HepG2 (cell line): ENCODE measurements at regions not wholly inside any gene's neighbourhood (a gene's known extent, or its start where the extent isn't known, plus 50 kb on each side); places are given as distances from the start of the nearest gene placed in this dataset.
"Not testable (repeated sequence)": the region's sequence is repeated elsewhere in the genome, so short reads cannot be mapped to it uniquely, and the experiment has no call there.

Experiments used
- ARNT2 ChIP-seq: sonication (generic); formaldehyde crosslinking; IDR thresholded peaks from 2 replicates; pipeline ENCODE4 v1.8.0; 2022; ENCODE audit warnings: mild to moderate bottlenecking, low read depth, missing genetic modification reagents, moderate library complexity
- ATF1 ChIP-seq: IDR thresholded peaks from 2 replicates; pipeline ENCODE4 v1.6.1; 2016; ENCODE audit warnings: mild to moderate bottlenecking, control low read depth
- ATF7-NPFF ChIP-seq: sonication (generic); formaldehyde crosslinking; IDR thresholded peaks from 2 replicates; pipeline ENCODE4 v1.8.1; 2023; ENCODE audit warnings: mild to moderate bottlenecking, low read depth, missing genetic modification reagents, moderate library complexity
- FOXK1 ChIP-seq: sonication (generic); formaldehyde crosslinking; IDR thresholded peaks from 2 replicates; pipeline ENCODE4 v1.4.0; 2020; ENCODE audit warnings: low read depth, missing genetic modification reagents, borderline replicate concordance
- FOXP1 ChIP-seq, 2 experiments: fragments of 450-650 bp in 1 of 2; IDR thresholded peaks; 2 replicates each; pipeline ENCODE4 v1.6.1; 2017 to 2018; ENCODE audit warnings: antibody characterized with exemption in 1 of 2
- KLF6 ChIP-seq: IDR thresholded peaks from 2 replicates; pipeline ENCODE4 v1.8.0; 2016; ENCODE audit warnings: missing biosample characterization, missing genetic modification reagents
- KMT2B ChIP-seq: IDR thresholded peaks from 2 replicates; pipeline ENCODE4 v1.6.1; 2016; ENCODE audit warnings: missing genetic modification reagents, missing compliant biosample characterization
- MAFF ChIP-seq: IDR thresholded peaks from 2 replicates; pipeline ENCODE4 v1.6.1; 2011; ENCODE audit warnings: low read depth, low read length, improper control_type of control experiment
- NCOA5 ChIP-seq: sonication (generic); formaldehyde crosslinking; IDR thresholded peaks from 2 replicates; pipeline ENCODE4 v1.4.0; 2020; ENCODE audit warnings: missing genetic modification reagents
- NR2F2 ChIP-seq: IDR thresholded peaks from 2 replicates; pipeline ENCODE4 v1.6.1; 2012; ENCODE audit warnings: low read depth, inconsistent platforms, borderline replicate concordance
- NR2F6 ChIP-seq, 2 experiments: IDR thresholded peaks; 2 replicates each; pipeline ENCODE4 v1.6.1; 2016; ENCODE audit warnings: antibody characterized with exemption in 1 of 2, mild to moderate bottlenecking in 1 of 2
- POLR2AphosphoS2 ChIP-seq: IDR thresholded peaks from 2 replicates; pipeline ENCODE4 v1.6.1; 2011; ENCODE audit warnings: low read depth, low read length, improper control_type of control experiment
- RFX3 ChIP-seq: IDR thresholded peaks from 2 replicates; pipeline ENCODE4 v1.6.1; 2016; ENCODE audit warnings: missing biosample characterization, missing genetic modification reagents
- SP1 ChIP-seq, 2 experiments: fragments of 450-650 bp in 1 of 2; sonication (generic) in 1 of 2; formaldehyde crosslinking in 1 of 2; IDR thresholded peaks; 2 replicates each; pipeline versions ENCODE4 v1.4.0 to v1.6.1; 2016 to 2020; ENCODE audit warnings: missing genetic modification reagents in 1 of 2
- TOE1 ChIP-seq: sonication (generic); formaldehyde crosslinking; IDR thresholded peaks from 2 replicates; pipeline ENCODE4 v1.4.0; 2020; ENCODE audit warnings: mild to moderate bottlenecking, missing genetic modification reagents
- ZFP36L2 ChIP-seq: sonication (generic); formaldehyde crosslinking; IDR thresholded peaks from 2 replicates; pipeline ENCODE4 v1.4.0; 2020; ENCODE audit warnings: missing genetic modification reagents
- ZFY ChIP-seq: sonication (generic); formaldehyde crosslinking; IDR thresholded peaks from 2 replicates; pipeline ENCODE4 v1.4.0; 2020; ENCODE audit warnings: missing genetic modification reagents
- ZNF124 ChIP-seq: sonication (generic); formaldehyde crosslinking; IDR thresholded peaks from 2 replicates; pipeline ENCODE4 v1.4.0; 2020; ENCODE audit warnings: missing genetic modification reagents
- ZNF335 ChIP-seq: sonication (generic); formaldehyde crosslinking; IDR thresholded peaks from 2 replicates; pipeline ENCODE4 v1.4.0; 2020; ENCODE audit warnings: missing genetic modification reagents
- ZNF7 ChIP-seq: IDR thresholded peaks from 2 replicates; pipeline ENCODE4 v1.6.1; 2016; ENCODE audit warnings: missing biosample characterization, missing genetic modification reagents
- ZNF792 ChIP-seq: IDR thresholded peaks from 2 replicates; pipeline ENCODE4 v1.6.1; 2016
- TF ChIP-seq, protein P1 (sequence below), 2 experiments: IDR thresholded peaks; 2 replicates each; pipeline ENCODE4 v1.6.1; 2011 to 2012; ENCODE audit warnings: low read length in 2 of 2, borderline replicate concordance in 1 of 2, low read depth in 1 of 2, mild to moderate bottlenecking in 1 of 2, moderate library complexity in 1 of 2
- TF ChIP-seq, protein P2 (sequence below), 2 experiments: sonication (generic) in 1 of 2; formaldehyde crosslinking in 1 of 2; IDR thresholded peaks; 2 replicates each; pipeline versions ENCODE4 v1.4.0 to v1.6.1; 2018 to 2020; ENCODE audit warnings: missing genetic modification reagents in 2 of 2, borderline replicate concordance in 1 of 2, low read depth in 1 of 2, mild to moderate bottlenecking in 1 of 2, missing biosample characterization in 1 of 2

- TF ChIP-seq ZNF7 (CRISPR knock-in tag) = peak; percentile 37; the same call in 1 of the 2 replicates
- peak; percentile 73; the same call in 1 of the 2 replicates for TF ChIP-seq TOE1 (CRISPR knock-in tag)
- 0 out of 2 replicates have a peak, but pooled peaks have one; percentile 54 for TF ChIP-seq ZFP36L2 (CRISPR knock-in tag)
- TF ChIP-seq RFX3 (CRISPR knock-in tag) = 0 out of 2 replicates have a peak, but pooled peaks have one; percentile 14
- TF ChIP-seq, protein P1, sequence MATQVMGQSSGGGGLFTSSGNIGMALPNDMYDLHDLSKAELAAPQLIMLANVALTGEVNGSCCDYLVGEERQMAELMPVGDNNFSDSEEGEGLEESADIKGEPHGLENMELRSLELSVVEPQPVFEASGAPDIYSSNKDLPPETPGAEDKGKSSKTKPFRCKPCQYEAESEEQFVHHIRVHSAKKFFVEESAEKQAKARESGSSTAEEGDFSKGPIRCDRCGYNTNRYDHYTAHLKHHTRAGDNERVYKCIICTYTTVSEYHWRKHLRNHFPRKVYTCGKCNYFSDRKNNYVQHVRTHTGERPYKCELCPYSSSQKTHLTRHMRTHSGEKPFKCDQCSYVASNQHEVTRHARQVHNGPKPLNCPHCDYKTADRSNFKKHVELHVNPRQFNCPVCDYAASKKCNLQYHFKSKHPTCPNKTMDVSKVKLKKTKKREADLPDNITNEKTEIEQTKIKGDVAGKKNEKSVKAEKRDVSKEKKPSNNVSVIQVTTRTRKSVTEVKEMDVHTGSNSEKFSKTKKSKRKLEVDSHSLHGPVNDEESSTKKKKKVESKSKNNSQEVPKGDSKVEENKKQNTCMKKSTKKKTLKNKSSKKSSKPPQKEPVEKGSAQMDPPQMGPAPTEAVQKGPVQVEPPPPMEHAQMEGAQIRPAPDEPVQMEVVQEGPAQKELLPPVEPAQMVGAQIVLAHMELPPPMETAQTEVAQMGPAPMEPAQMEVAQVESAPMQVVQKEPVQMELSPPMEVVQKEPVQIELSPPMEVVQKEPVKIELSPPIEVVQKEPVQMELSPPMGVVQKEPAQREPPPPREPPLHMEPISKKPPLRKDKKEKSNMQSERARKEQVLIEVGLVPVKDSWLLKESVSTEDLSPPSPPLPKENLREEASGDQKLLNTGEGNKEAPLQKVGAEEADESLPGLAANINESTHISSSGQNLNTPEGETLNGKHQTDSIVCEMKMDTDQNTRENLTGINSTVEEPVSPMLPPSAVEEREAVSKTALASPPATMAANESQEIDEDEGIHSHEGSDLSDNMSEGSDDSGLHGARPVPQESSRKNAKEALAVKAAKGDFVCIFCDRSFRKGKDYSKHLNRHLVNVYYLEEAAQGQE (IDR thresholded peaks at IDR 0.05; ENCODE audit: borderline replicate concordance in 1 of 2, low read depth in 1 of 2, low read length in 2 of 2) = peak in 1 of 2 experiments; percentile 48; a peak in 1 of 4 replicates
- not testable (repeated sequence) for TF ChIP-seq SP1, FOXP1, NR2F6 (IDR thresholded peaks at IDR 0.05)
- TF ChIP-seq SP1 (CRISPR knock-in tag; IDR thresholded peaks at IDR 0.05) = peak; percentile 62
- TF ChIP-seq FOXP1 (CRISPR knock-in tag; IDR thresholded peaks at IDR 0.05) = 0 out of 2 replicates have a peak, but pooled peaks have one; percentile 22
- peak; percentile 30; the same call in 1 of the 2 replicates for TF ChIP-seq FOXK1 (CRISPR knock-in tag)
- peak; percentile 89 for TF ChIP-seq ZNF124
- peak; percentile 60; the same call in 1 of the 2 replicates for TF ChIP-seq ZNF792
- 0 out of 2 replicates have a peak, but pooled peaks have one; percentile 18 for TF ChIP-seq ATF1 (CRISPR knock-in tag)
- TF ChIP-seq ZNF335 = 0 out of 2 replicates have a peak, but pooled peaks have one; percentile 44
- TF ChIP-seq NR2F6 (CRISPR knock-in tag; IDR thresholded peaks at IDR 0.05) = peak; percentile 23; the same call in 1 of the 2 replicates
- TF ChIP-seq NCOA5 (CRISPR knock-in tag) = 0 out of 2 replicates have a peak, but pooled peaks have one; percentile 45
- TF ChIP-seq MAFF = peak; percentile 14; the same call in 1 of the 2 replicates
- TF ChIP-seq KMT2B (CRISPR knock-in tag) = 0 out of 2 replicates have a peak, but pooled peaks have one; percentile 36
- TF ChIP-seq NR2F2 = peak; percentile 43; the same call in 1 of the 2 replicates
- TF ChIP-seq KLF6 (CRISPR knock-in tag) = 0 out of 2 replicates have a peak, but pooled peaks have one; percentile 26
- peak; percentile 28; the same call in 1 of the 2 replicates for TF ChIP-seq ATF7-NPFF (CRISPR knock-in tag)
- peak; percentile 84; the same call in 1 of the 2 replicates for TF ChIP-seq POLR2AphosphoS2
- TF ChIP-seq, protein P2, sequence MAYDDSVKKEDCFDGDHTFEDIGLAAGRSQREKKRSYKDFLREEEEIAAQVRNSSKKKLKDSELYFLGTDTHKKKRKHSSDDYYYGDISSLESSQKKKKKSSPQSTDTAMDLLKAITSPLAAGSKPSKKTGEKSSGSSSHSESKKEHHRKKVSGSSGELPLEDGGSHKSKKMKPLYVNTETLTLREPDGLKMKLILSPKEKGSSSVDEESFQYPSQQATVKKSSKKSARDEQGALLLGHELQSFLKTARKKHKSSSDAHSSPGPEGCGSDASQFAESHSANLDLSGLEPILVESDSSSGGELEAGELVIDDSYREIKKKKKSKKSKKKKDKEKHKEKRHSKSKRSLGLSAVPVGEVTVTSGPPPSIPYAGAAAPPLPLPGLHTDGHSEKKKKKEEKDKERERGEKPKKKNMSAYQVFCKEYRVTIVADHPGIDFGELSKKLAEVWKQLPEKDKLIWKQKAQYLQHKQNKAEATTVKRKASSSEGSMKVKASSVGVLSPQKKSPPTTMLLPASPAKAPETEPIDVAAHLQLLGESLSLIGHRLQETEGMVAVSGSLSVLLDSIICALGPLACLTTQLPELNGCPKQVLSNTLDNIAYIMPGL (CRISPR knock-in tag; IDR thresholded peaks at IDR 0.05; ENCODE audit: borderline replicate concordance in 1 of 2, low read depth in 1 of 2) = peak in 1 of 2 experiments; percentile 17; a peak in 1 of 4 replicates
- TF ChIP-seq ZFY = peak; percentile 60
- 0 out of 2 replicates have a peak, but pooled peaks have one; percentile 38 for TF ChIP-seq ARNT2
Observed at GRCh38 chr1:146386851-146387749, 158.3 kb upstream of the NOTCH2NLA start (continued).
